ENCODE measurements at regions not wholly inside any gene's neighbourhood (a gene's known extent, or its start where the extent isn't known, plus 50 kb on each side); places are given as distances from the start of the nearest gene placed in this dataset.

DNA sequence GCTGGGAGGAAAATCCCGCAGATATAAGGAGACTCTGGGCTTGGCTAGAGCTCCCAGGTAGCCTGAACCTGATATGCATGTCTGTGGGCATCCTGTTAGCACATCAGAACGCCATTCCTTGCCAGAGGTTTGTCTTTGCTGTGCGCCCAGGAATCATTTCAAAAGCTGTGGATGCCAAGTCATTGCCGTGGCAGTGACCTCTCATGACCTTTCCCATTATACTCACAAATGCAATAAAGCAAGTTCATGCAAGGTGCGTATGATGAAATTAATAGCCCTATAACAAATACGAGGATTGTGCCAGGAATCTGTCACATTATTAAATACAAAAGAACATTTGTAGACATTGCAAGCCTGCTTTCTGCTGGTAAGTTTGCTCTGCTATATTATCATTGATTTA lies 229.1 kb upstream of the PELI2 start:
- no peaks in the 10 kb centered on the region for H3K9me3 ChIP-seq (ENCODE audit: low read length)
- H3K27me3 ChIP-seq (ENCODE audit: low read length) = no peaks in the 10 kb centered on the region
- no peaks in the 10 kb centered on the region for H3K9me2 ChIP-seq (replicated peaks; ENCODE audit: insufficient read depth, low read length)
- no peaks in the 10 kb centered on the region for H3K36me3 ChIP-seq (ENCODE audit: insufficient read depth, low read length)
- no peak overlapping the region for H3K9ac ChIP-seq (ENCODE audit: low read length)
- no peak overlapping the region for H2AFZ ChIP-seq (ENCODE audit: low read length)
- no peaks in the 10 kb centered on the region for H3K79me2 ChIP-seq (ENCODE audit: low read length)
- DNase-seq = no peak
- H3K4me2 ChIP-seq (ENCODE audit: low read depth, low read length, poor library complexity, severe bottlenecking) = no peak overlapping the region
- no peak overlapping the region for H3K4me3 ChIP-seq (ENCODE audit: low read length)
- H3K27ac ChIP-seq (ENCODE audit: low read length) = no peak overlapping the region
- H3K4me1 ChIP-seq (ENCODE audit: low read length) = no peaks in the 10 kb centered on the region
- no peaks in the 10 kb centered on the region for H4K20me1 ChIP-seq (ENCODE audit: insufficient read depth, low read depth, low read length)

DNA sequence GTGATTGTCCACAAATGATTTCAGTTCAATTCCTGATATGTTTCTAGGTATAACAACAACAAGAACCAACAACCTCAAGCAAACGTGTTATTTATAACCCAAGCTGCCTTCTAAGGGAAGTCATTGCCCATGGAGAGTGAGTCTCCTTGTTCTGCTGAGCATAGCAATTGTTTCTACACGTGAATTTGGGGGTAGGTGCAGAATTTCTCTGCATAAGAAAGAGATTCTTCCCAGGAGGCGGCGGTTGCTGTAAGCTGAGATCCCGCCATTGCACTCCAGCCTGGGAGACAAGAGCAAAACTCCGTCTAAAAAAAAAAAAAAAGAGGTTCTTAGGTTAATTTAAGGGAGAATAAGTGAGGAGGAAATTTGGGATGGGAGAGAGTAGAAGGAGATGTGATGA lies 226.5 kb upstream of the PELI2 start:
- no peaks in the 10 kb centered on the region for H3K36me3 ChIP-seq (ENCODE audit: insufficient read depth, low read length)
- no peaks in the 10 kb centered on the region for H3K9me2 ChIP-seq (replicated peaks; ENCODE audit: insufficient read depth, low read length)
- no peak overlapping the region for H3K27ac ChIP-seq (ENCODE audit: low read length)
- H2AFZ ChIP-seq (ENCODE audit: low read length) = no peak overlapping the region
- no peaks in the 10 kb centered on the region for H3K4me1 ChIP-seq (ENCODE audit: low read length)
- DNase-seq = no peak
- no peaks in the 10 kb centered on the region for H3K27me3 ChIP-seq (ENCODE audit: low read length)
- no peaks in the 10 kb centered on the region for H3K79me2 ChIP-seq (ENCODE audit: low read length)
- no peak overlapping the region for H3K4me2 ChIP-seq (ENCODE audit: low read depth, low read length, poor library complexity, severe bottlenecking)
- H3K4me3 ChIP-seq (ENCODE audit: low read length) = no peak overlapping the region
- no peak overlapping the region for H3K9ac ChIP-seq (ENCODE audit: low read length)
- no peaks in the 10 kb centered on the region for H3K9me3 ChIP-seq (ENCODE audit: low read length)
- no peaks in the 10 kb centered on the region for H4K20me1 ChIP-seq (ENCODE audit: insufficient read depth, low read depth, low read length)

DNA sequence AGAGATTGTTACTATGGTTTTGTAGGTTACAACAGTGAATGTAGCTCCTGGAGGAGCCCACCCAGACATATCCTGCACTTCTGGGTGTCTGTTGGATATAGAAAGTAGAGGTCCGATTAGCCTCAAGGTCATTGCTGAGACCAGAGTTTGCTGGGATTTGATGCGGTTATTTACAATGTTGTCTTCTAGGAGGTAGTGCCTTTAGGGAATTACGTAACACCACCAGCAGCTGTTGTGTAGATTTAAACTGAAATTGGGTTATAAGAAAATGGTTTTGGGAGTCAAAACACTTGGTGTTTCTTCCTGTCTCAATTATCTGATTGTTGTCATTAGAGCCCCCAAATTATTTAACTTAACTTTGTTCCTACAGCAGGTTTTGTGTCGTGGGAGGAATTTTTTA lies 225.3 kb upstream of the PELI2 start:
- Histone ChIP-seq H3K27ac (ENCODE audit: low read length) (no peak overlapping the region), H3K9ac (ENCODE audit: low read length) (no peak overlapping the region), H3K4me1 (ENCODE audit: low read length) (no peaks in the 10 kb centered on the region), H3K4me2 (ENCODE audit: low read depth, low read length, poor library complexity, severe bottlenecking) (no peak overlapping the region), H3K27me3 (ENCODE audit: low read length) (no peaks in the 10 kb centered on the region), H3K9me3 (ENCODE audit: low read length) (no peaks in the 10 kb centered on the region), H4K20me1 (ENCODE audit: insufficient read depth, low read depth, low read length) (no peaks in the 10 kb centered on the region), H3K36me3 (ENCODE audit: insufficient read depth, low read length) (no peaks in the 10 kb centered on the region), H2AFZ (ENCODE audit: low read length) (no peak overlapping the region), H3K79me2 (ENCODE audit: low read length) (no peaks in the 10 kb centered on the region), H3K4me3 (ENCODE audit: low read length) (no peak overlapping the region), H3K9me2 (replicated peaks; ENCODE audit: insufficient read depth, low read length) (no peaks in the 10 kb centered on the region)
- DNase-seq = no peak

DNA sequence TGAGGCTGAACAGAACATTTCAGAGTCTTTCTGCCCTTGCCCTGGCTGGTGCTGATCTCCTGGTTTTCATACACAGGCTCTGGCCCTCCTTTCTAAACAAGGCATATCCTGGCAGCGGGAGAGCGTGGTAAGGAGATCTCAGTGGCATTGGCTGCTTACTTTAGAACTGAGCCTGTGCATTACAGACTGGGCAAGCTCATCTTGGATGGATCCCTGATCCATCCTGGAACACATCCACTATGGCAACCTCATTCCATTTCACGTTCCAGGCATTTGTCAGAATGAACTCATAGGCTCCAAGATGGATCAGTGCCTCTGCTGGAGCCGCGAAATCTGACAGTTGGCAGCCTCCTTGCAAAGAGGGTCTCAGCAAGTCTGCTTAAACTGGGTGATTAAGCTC lies 224.5 kb upstream of the PELI2 start:
- Histone ChIP-seq H3K4me2 (ENCODE audit: low read depth, low read length, poor library complexity, severe bottlenecking) (no peak overlapping the region), H3K27me3 (ENCODE audit: low read length) (no peaks in the 10 kb centered on the region), H3K4me1 (ENCODE audit: low read length) (no peaks in the 10 kb centered on the region), H3K9me3 (ENCODE audit: low read length) (no peaks in the 10 kb centered on the region), H2AFZ (ENCODE audit: low read length) (no peak overlapping the region), H3K36me3 (ENCODE audit: insufficient read depth, low read length) (no peaks in the 10 kb centered on the region), H3K4me3 (ENCODE audit: low read length) (no peak overlapping the region), H4K20me1 (ENCODE audit: insufficient read depth, low read depth, low read length) (no peaks in the 10 kb centered on the region), H3K9ac (ENCODE audit: low read length) (no peak overlapping the region), H3K9me2 (replicated peaks; ENCODE audit: insufficient read depth, low read length) (no peaks in the 10 kb centered on the region), H3K27ac (ENCODE audit: low read length) (no peak overlapping the region), H3K79me2 (ENCODE audit: low read length) (no peaks in the 10 kb centered on the region)
- DNase-seq = no peak

DNA sequence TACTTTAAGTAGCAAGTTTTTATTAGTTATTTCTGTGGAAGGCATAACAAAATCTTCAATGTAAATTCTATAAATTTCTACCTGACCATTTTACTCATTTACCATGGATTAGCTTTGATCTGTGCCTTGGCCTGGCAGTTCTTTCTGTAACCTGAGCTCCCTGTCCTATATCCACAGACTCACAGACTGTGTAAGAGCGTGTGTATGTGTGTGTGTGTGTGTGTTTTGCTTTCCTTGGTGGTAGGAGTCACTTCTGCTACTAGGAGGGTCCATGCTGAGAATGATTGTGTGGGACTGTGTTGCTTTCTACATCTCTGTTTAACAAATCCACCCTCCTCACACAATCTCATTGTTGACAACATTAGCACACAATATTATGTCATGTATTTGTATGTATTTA lies 221.2 kb upstream of the PELI2 start:
- Histone ChIP-seq H3K9ac (ENCODE audit: low read length) (no peak overlapping the region), H3K27me3 (ENCODE audit: low read length) (0 out of 2 replicates have a peak, but pooled peaks cover 2% of the 10 kb centered on the region), H3K4me3 (ENCODE audit: low read length) (no peak overlapping the region), H3K27ac (ENCODE audit: low read length) (no peak overlapping the region), H3K9me3 (ENCODE audit: low read length) (no peaks in the 10 kb centered on the region), H3K4me2 (ENCODE audit: low read depth, low read length, poor library complexity, severe bottlenecking) (no peak overlapping the region), H3K36me3 (ENCODE audit: insufficient read depth, low read length) (no peaks in the 10 kb centered on the region), H4K20me1 (ENCODE audit: insufficient read depth, low read depth, low read length) (no peaks in the 10 kb centered on the region), H3K4me1 (ENCODE audit: low read length) (no peaks in the 10 kb centered on the region), H2AFZ (ENCODE audit: low read length) (no peak overlapping the region), H3K79me2 (ENCODE audit: low read length) (no peaks in the 10 kb centered on the region), H3K9me2 (replicated peaks; ENCODE audit: insufficient read depth, low read length) (no peaks in the 10 kb centered on the region)
- no peak for DNase-seq

DNA sequence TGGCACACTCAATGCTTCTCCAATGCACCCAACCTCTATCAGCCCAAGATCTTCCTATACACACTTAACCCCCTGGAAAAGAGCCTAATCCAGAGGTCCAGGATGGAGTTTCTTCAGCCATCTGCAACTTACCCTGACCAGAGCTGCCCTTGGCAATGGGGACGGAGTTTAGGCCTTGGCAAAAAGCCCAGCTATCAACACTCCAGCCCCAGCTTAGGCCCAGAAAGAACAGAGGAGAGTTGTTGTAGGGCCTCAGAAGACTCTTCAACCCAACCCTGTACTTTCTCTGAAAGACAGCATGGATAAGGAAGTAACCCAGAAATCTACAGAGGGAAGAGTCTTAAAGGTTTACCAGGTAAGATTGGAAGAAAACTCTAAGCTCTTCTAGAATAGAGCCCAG lies 219.3 kb upstream of the PELI2 start:
- Histone ChIP-seq H3K9ac (ENCODE audit: low read length) (no peak overlapping the region), H3K9me3 (ENCODE audit: low read length) (no peaks in the 10 kb centered on the region), H3K4me3 (ENCODE audit: low read length) (no peak overlapping the region), H2AFZ (ENCODE audit: low read length) (no peak overlapping the region), H3K4me1 (ENCODE audit: low read length) (no peaks in the 10 kb centered on the region), H4K20me1 (ENCODE audit: insufficient read depth, low read depth, low read length) (no peaks in the 10 kb centered on the region), H3K9me2 (replicated peaks; ENCODE audit: insufficient read depth, low read length) (no peaks in the 10 kb centered on the region), H3K4me2 (ENCODE audit: low read depth, low read length, poor library complexity, severe bottlenecking) (no peak overlapping the region), H3K79me2 (ENCODE audit: low read length) (no peaks in the 10 kb centered on the region), H3K36me3 (ENCODE audit: insufficient read depth, low read length) (no peaks in the 10 kb centered on the region), H3K27ac (ENCODE audit: low read length) (no peak overlapping the region), H3K27me3 (ENCODE audit: low read length) (0 out of 2 replicates have a peak, but pooled peaks cover 2% of the 10 kb centered on the region)
- no peak for DNase-seq

DNA sequence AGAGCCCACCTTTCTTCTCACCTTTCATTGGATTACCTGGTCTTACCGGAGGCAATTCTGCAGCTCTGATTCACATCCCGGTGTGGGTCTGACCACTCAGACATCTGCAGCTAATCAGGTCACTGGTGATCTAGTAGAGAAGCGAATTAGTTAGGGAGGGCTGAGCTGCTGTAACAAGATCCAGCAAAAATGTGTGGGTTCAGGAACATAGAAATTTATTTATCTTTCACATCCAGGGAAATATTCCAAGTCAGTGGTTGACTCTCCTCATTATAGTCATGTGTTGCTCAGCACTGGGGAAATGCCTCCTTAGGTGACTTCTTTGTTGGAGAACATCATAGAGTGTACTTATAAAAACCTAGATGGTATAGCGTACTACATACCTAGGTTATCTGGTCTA lies 218.7 kb upstream of the PELI2 start:
- no peak overlapping the region for H3K4me2 ChIP-seq (ENCODE audit: low read depth, low read length, poor library complexity, severe bottlenecking)
- no peaks in the 10 kb centered on the region for H4K20me1 ChIP-seq (ENCODE audit: insufficient read depth, low read depth, low read length)
- H3K27me3 ChIP-seq (ENCODE audit: low read length) = 0 out of 2 replicates have a peak, but pooled peaks cover 2% of the 10 kb centered on the region
- H3K79me2 ChIP-seq (ENCODE audit: low read length) = no peaks in the 10 kb centered on the region
- no peaks in the 10 kb centered on the region for H3K9me3 ChIP-seq (ENCODE audit: low read length)
- no peak overlapping the region for H3K9ac ChIP-seq (ENCODE audit: low read length)
- no peak overlapping the region for H3K4me3 ChIP-seq (ENCODE audit: low read length)
- H2AFZ ChIP-seq (ENCODE audit: low read length) = no peak overlapping the region
- DNase-seq = no peak
- H3K27ac ChIP-seq (ENCODE audit: low read length) = no peak overlapping the region
- no peaks in the 10 kb centered on the region for H3K9me2 ChIP-seq (replicated peaks; ENCODE audit: insufficient read depth, low read length)
- no peaks in the 10 kb centered on the region for H3K36me3 ChIP-seq (ENCODE audit: insufficient read depth, low read length)
- no peaks in the 10 kb centered on the region for H3K4me1 ChIP-seq (ENCODE audit: low read length)

DNA sequence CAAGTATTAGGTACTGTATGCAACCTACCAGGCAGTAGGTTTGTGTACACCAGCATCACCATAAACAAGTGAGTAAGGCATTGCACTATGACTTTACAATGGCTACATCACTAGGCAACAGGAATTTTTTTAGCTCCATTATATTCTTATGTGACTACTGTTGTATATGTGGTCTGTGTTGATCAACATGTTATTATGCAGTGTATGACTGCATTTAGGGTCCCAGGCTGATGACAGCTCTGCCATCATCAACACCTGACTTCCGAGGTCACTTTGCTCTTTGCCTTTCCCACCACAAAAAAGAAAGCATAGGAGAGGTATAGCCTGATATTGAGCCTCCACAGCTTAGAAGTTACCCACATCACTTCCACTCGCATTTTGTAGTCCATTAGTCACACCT lies 217.5 kb upstream of the PELI2 start:
- 0 out of 2 replicates have a peak, but pooled peaks cover 2% of the 10 kb centered on the region for H3K27me3 ChIP-seq (ENCODE audit: low read length)
- no peak overlapping the region for H3K4me3 ChIP-seq (ENCODE audit: low read length)
- DNase-seq = no peak
- no peaks in the 10 kb centered on the region for H3K9me2 ChIP-seq (replicated peaks; ENCODE audit: insufficient read depth, low read length)
- H2AFZ ChIP-seq (ENCODE audit: low read length) = no peak overlapping the region
- no peak overlapping the region for H3K9ac ChIP-seq (ENCODE audit: low read length)
- H4K20me1 ChIP-seq (ENCODE audit: insufficient read depth, low read depth, low read length) = no peaks in the 10 kb centered on the region
- H3K27ac ChIP-seq (ENCODE audit: low read length) = no peak overlapping the region
- no peaks in the 10 kb centered on the region for H3K79me2 ChIP-seq (ENCODE audit: low read length)
- no peaks in the 10 kb centered on the region for H3K36me3 ChIP-seq (ENCODE audit: insufficient read depth, low read length)
- no peak overlapping the region for H3K4me2 ChIP-seq (ENCODE audit: low read depth, low read length, poor library complexity, severe bottlenecking)
- H3K9me3 ChIP-seq (ENCODE audit: low read length) = no peaks in the 10 kb centered on the region
- no peaks in the 10 kb centered on the region for H3K4me1 ChIP-seq (ENCODE audit: low read length)

DNA sequence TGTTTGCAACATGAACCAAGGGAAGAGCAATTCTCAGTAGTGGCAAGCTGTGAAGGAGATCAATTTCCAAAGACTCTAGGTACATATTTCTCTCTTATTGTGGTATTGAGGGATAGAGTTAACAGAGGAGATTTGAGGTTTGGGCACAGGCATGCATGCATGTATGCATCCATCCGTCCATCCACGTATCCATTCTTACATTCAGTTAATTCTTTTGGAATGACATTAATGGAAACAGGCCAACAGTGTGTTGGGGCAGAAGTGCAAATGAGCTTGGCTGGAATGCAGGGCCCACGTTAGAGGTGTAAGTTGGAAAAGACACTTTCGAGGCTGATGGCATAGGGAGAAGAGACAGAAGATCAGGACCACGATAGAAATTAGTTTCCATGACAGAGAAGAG lies 216.9 kb upstream of the PELI2 start:
- Histone ChIP-seq H3K4me3 (ENCODE audit: low read length) (no peak overlapping the region), H4K20me1 (ENCODE audit: insufficient read depth, low read depth, low read length) (no peaks in the 10 kb centered on the region), H3K27ac (ENCODE audit: low read length) (no peak overlapping the region), H3K36me3 (ENCODE audit: insufficient read depth, low read length) (no peaks in the 10 kb centered on the region), H3K9me2 (replicated peaks; ENCODE audit: insufficient read depth, low read length) (no peaks in the 10 kb centered on the region), H3K4me2 (ENCODE audit: low read depth, low read length, poor library complexity, severe bottlenecking) (no peak overlapping the region), H2AFZ (ENCODE audit: low read length) (no peak overlapping the region), H3K27me3 (ENCODE audit: low read length) (0 out of 2 replicates have a peak, but pooled peaks cover 2% of the 10 kb centered on the region), H3K9ac (ENCODE audit: low read length) (no peak overlapping the region), H3K79me2 (ENCODE audit: low read length) (no peaks in the 10 kb centered on the region), H3K9me3 (ENCODE audit: low read length) (no peaks in the 10 kb centered on the region), H3K4me1 (ENCODE audit: low read length) (no peaks in the 10 kb centered on the region)
- DNase-seq = no peak

Data from Karpas-422 (cell line).